ENCODE measurements at regions not wholly inside any gene's neighbourhood (a gene's known extent, or its start where the extent isn't known, plus 50 kb on each side); places are given as distances from the start of the nearest gene placed in this dataset.

GRCh38 chr1:104353580-104353979, 603.9 kb downstream of the AMY1C start (continued):
- TF ChIP-seq, protein P1, sequence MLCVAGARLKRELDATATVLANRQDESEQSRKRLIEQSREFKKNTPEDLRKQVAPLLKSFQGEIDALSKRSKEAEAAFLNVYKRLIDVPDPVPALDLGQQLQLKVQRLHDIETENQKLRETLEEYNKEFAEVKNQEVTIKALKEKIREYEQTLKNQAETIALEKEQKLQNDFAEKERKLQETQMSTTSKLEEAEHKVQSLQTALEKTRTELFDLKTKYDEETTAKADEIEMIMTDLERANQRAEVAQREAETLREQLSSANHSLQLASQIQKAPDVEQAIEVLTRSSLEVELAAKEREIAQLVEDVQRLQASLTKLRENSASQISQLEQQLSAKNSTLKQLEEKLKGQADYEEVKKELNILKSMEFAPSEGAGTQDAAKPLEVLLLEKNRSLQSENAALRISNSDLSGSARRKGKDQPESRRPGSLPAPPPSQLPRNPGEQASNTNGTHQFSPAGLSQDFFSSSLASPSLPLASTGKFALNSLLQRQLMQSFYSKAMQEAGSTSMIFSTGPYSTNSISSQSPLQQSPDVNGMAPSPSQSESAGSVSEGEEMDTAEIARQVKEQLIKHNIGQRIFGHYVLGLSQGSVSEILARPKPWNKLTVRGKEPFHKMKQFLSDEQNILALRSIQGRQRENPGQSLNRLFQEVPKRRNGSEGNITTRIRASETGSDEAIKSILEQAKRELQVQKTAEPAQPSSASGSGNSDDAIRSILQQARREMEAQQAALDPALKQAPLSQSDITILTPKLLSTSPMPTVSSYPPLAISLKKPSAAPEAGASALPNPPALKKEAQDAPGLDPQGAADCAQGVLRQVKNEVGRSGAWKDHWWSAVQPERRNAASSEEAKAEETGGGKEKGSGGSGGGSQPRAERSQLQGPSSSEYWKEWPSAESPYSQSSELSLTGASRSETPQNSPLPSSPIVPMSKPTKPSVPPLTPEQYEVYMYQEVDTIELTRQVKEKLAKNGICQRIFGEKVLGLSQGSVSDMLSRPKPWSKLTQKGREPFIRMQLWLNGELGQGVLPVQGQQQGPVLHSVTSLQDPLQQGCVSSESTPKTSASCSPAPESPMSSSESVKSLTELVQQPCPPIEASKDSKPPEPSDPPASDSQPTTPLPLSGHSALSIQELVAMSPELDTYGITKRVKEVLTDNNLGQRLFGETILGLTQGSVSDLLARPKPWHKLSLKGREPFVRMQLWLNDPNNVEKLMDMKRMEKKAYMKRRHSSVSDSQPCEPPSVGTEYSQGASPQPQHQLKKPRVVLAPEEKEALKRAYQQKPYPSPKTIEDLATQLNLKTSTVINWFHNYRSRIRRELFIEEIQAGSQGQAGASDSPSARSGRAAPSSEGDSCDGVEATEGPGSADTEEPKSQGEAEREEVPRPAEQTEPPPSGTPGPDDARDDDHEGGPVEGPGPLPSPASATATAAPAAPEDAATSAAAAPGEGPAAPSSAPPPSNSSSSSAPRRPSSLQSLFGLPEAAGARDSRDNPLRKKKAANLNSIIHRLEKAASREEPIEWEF (IDR thresholded peaks at IDR 0.05; ENCODE audit: insufficient replicate concordance, low read depth, low read length), result no peak
- TF ChIP-seq USF2 (IDR thresholded peaks at IDR 0.05; ENCODE audit: borderline replicate concordance, low read depth, low read length) (no peak), PML (IDR thresholded peaks at IDR 0.05; ENCODE audit: low read length) (no peak), NBN (IDR thresholded peaks at IDR 0.05) (no peak), ZNF622 (IDR thresholded peaks at IDR 0.05) (no peak)

- in situ Hi-C loops (cut with MboI), result no loop called here
- DNase-seq (ENCODE audit: low read depth, low spot score) (no peak), ATAC-seq (no peak), FAIRE-seq (no peak)
- no peak overlapping the region for H3K9ac ChIP-seq (ENCODE audit: control insufficient read depth, insufficient read depth, low read length)
- no peak overlapping the region for H3K4me3 ChIP-seq
- CTCF ChIA-PET, result no interaction called here
- H3K27ac ChIP-seq (ENCODE audit: control insufficient read depth, insufficient read depth), result no peak overlapping the region
- no peaks in the 10 kb centered on the region for H3K27me3 ChIP-seq (replicated peaks in 1 of 2; ENCODE audit: control insufficient read depth in 2 of 2, insufficient read depth in 2 of 2, low read length in 1 of 2)
- SMC1A ChIA-PET (ENCODE audit: uncharacterized antibody, unreplicated experiment), result no interaction called here
- POLR2A ChIA-PET, result no interaction called here
- TF ChIP-seq NFXL1 (IDR thresholded peaks at IDR 0.05; ENCODE audit: borderline replicate concordance), result no peak
- no peak for TF ChIP-seq FOXM1 (IDR thresholded peaks at IDR 0.05; ENCODE audit: low read depth, low read length)
- no peak for TF ChIP-seq SMARCA5 (IDR thresholded peaks at IDR 0.05)
- TF ChIP-seq, protein P2, sequence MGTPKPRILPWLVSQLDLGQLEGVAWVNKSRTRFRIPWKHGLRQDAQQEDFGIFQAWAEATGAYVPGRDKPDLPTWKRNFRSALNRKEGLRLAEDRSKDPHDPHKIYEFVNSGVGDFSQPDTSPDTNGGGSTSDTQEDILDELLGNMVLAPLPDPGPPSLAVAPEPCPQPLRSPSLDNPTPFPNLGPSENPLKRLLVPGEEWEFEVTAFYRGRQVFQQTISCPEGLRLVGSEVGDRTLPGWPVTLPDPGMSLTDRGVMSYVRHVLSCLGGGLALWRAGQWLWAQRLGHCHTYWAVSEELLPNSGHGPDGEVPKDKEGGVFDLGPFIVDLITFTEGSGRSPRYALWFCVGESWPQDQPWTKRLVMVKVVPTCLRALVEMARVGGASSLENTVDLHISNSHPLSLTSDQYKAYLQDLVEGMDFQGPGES (IDR thresholded peaks at IDR 0.05), result no peak
- TF ChIP-seq, protein P3, sequence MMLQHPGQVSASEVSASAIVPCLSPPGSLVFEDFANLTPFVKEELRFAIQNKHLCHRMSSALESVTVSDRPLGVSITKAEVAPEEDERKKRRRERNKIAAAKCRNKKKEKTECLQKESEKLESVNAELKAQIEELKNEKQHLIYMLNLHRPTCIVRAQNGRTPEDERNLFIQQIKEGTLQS (IDR thresholded peaks at IDR 0.05; ENCODE audit: borderline replicate concordance, extremely low read depth, low read depth, low read length), result no peak
- no peak for TF ChIP-seq IKZF1 (conservative IDR thresholded peaks at IDR 0.05)
- BruUV-seq (replicated peaks), result no TSS peak
- no peaks in the 10 kb centered on the region for H3K79me2 ChIP-seq (ENCODE audit: control insufficient read depth, insufficient read depth, low read length)
- H4K20me1 ChIP-seq (ENCODE audit: control insufficient read depth, insufficient read depth), result no peaks in the 10 kb centered on the region
- no peaks in the 10 kb centered on the region for H3K36me3 ChIP-seq (ENCODE audit: control insufficient read depth in 2 of 2, insufficient read depth in 2 of 2, low read length in 1 of 2)
- RAD21 ChIA-PET (ENCODE audit: unreplicated experiment), result no interaction called here
- intact Hi-C loops (cut with micrococcal nuclease; ENCODE audit: unreplicated experiment), result no loop called here
- no peaks in the 10 kb centered on the region for H3K9me3 ChIP-seq (replicated peaks; ENCODE audit: control insufficient read depth, insufficient read depth, low read length)
- no peaks in the 10 kb centered on the region for H3K4me1 ChIP-seq (ENCODE audit: control insufficient read depth, insufficient read depth, low read length)
- 25% methylated on average over 1 of the region's 1 CpG for WGBS (ENCODE audit: insufficient coverage, insufficient replicate concordance, low lambda C conversion rate, missing lambda C conversion rate)
- H2AFZ ChIP-seq (ENCODE audit: control insufficient read depth, low read depth, low read length), result no peak overlapping the region
- H3K4me2 ChIP-seq (ENCODE audit: control insufficient read depth, insufficient read depth), result no peak overlapping the region
Measured at GRCh38 chr1:104358086-104358485, 608.4 kb downstream of the AMY1C start.

Data from GM12878 (cell line).